GM12892 (cell line): ENCODE measurements at regions not wholly inside any gene's neighbourhood (a gene's known extent, or its start where the extent isn't known, plus 50 kb on each side); places are given as distances from the start of the nearest gene placed in this dataset.

Source experiments
- POLR2A ChIP-seq: IDR thresholded peaks from 2 replicates; pipeline ENCODE4 v1.6.1; 2011; ENCODE audit warnings: low read depth, low read length, control low read depth
- POLR2AphosphoS5 ChIP-seq: IDR thresholded peaks from 2 replicates; pipeline ENCODE4 v1.6.1; 2011; ENCODE audit warnings: low read depth, low read length, control low read depth
- TAF1 ChIP-seq: IDR thresholded peaks from 2 replicates; pipeline ENCODE4 v1.6.1; 2011; ENCODE audit warnings: low read depth, mild to moderate bottlenecking, control low read depth, low read length, borderline replicate concordance

GRCh38 chr5:167785901-167786300, 505.5 kb upstream of the WWC1 start:
- TF ChIP-seq POLR2AphosphoS5 = no peak
- TF ChIP-seq TAF1 = no peak
- TF ChIP-seq POLR2A = no peak
